Mucosa of stomach (tissue), 1 donor: ENCODE measurements at regions not wholly inside any gene's neighbourhood (a gene's known extent, or its start where the extent isn't known, plus 50 kb on each side); places are given as distances from the start of the nearest gene placed in this dataset.

Source experiments
- H3K27me3 ChIP-seq: one replicate; pipeline ENCODE4 v1.7.0; 2013; ENCODE audit warnings: mild to moderate bottlenecking, low read length; ENCODE audit not compliant: control insufficient read depth, insufficient read depth
- H3K36me3 ChIP-seq: one replicate; pipeline ENCODE4 v1.7.0; 2013; ENCODE audit warnings: low read length; ENCODE audit not compliant: control insufficient read depth, insufficient read depth
- H3K4me1 ChIP-seq: one replicate; pipeline ENCODE4 v1.7.0; 2013; ENCODE audit warnings: mild to moderate bottlenecking, low read length; ENCODE audit not compliant: control insufficient read depth, insufficient read depth
- H3K4me3 ChIP-seq: one replicate; pipeline ENCODE4 v1.7.0; 2013; ENCODE audit warnings: low read length
- H3K9ac ChIP-seq: one replicate; pipeline ENCODE4 v1.7.0; 2013; ENCODE audit warnings: mild to moderate bottlenecking, low read length, moderate library complexity
- H3K9me3 ChIP-seq: one replicate; pipeline ENCODE4 v1.7.0; 2013; ENCODE audit warnings: mild to moderate bottlenecking, low read length, moderate library complexity; ENCODE audit not compliant: control insufficient read depth
- donor health status: Pancreatic carcinoma.

DNA sequence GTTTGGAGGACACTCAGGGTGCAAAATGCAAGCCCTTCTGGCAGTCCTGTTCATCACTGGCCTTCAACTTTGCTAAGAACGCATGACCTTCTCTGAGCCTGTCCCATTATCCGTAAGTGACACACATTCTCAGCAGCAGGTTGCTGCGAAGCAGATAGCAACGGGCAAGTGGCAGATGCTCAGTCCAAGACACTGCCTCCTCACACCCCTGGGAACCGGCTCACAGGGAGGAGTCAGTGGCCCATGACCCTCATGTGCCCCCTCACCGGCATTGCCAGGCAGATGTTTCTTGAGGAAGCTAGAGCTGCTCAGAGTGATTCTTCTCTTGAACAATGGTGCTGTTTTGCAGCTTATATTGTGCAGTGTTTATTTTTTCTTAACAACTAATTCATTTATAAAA, 737.2 kb upstream of the HS6ST1 start:
- no peaks in the 10 kb centered on the region for H3K36me3 ChIP-seq
- H3K9ac ChIP-seq = no peak overlapping the region
- no peaks in the 10 kb centered on the region for H3K4me1 ChIP-seq
- no peaks in the 10 kb centered on the region for H3K9me3 ChIP-seq
- H3K27me3 ChIP-seq = no peaks in the 10 kb centered on the region
- no peak overlapping the region for H3K4me3 ChIP-seq

- Histone ChIP-seq H3K27me3 (no peaks in the 10 kb centered on the region), H3K36me3 (no peaks in the 10 kb centered on the region), H3K4me3 (no peak overlapping the region), H3K9me3 (no peaks in the 10 kb centered on the region), H3K9ac (no peak overlapping the region), H3K4me1 (no peaks in the 10 kb centered on the region)
These were observed 737.8 kb upstream of the HS6ST1 start for GRCh38 chr2:129056309-129056958.

GRCh38 chr2:129056959-129057317, 738.3 kb upstream of the HS6ST1 start:
- H3K4me1 ChIP-seq = no peaks in the 10 kb centered on the region
- H3K27me3 ChIP-seq = no peaks in the 10 kb centered on the region
- H3K9ac ChIP-seq = no peak overlapping the region
- no peak overlapping the region for H3K4me3 ChIP-seq
- no peaks in the 10 kb centered on the region for H3K9me3 ChIP-seq
- no peaks in the 10 kb centered on the region for H3K36me3 ChIP-seq

GRCh38 chr2:129058981-129059380, 740.3 kb upstream of the HS6ST1 start:
- Histone ChIP-seq H3K27me3 (no peaks in the 10 kb centered on the region), H3K9ac (no peak overlapping the region), H3K9me3 (no peaks in the 10 kb centered on the region), H3K36me3 (no peaks in the 10 kb centered on the region), H3K4me3 (no peak overlapping the region), H3K4me1 (no peaks in the 10 kb centered on the region)

- no peak overlapping the region for H3K4me3 ChIP-seq
- no peaks in the 10 kb centered on the region for H3K36me3 ChIP-seq
- H3K9ac ChIP-seq = no peak overlapping the region
- H3K4me1 ChIP-seq = no peaks in the 10 kb centered on the region
- no peaks in the 10 kb centered on the region for H3K27me3 ChIP-seq
- no peaks in the 10 kb centered on the region for H3K9me3 ChIP-seq
These were observed 740.8 kb upstream of the HS6ST1 start for GRCh38 chr2:129059476-129059875.

DNA sequence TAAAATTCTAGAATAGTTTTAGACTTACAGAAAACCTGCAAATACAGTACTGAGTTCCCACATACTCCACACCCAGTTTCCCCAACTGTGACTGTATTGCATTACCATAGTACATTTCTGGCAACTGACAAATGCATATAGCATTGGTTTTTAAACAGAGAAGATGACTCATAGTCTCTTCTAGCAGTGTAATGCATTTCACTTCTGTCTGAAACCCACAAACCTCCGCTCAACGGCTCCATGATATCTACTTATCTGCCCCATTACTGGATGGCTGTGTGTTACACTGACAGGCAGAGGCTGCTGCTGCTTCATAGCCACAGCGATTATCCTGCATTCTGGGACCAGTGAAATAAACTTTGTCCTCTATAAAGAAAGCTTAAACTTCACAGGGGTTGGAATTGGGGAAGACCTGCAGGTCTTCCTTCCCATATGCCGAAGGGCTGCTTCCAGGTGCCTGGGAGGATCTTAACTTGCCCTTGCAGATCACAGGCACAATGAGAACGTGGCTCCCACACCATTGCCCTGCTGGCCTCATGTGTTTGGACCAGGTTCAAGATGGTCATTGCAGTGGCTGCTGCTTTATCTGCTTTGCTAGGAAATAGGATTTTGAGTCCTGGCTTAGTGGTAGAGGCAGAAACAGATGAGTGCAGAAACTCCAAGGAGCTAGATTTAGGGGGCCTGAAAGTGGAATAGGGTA, 742.6 kb upstream of the HS6ST1 start:
- H3K4me1 ChIP-seq = no peaks in the 10 kb centered on the region
- H3K4me3 ChIP-seq = no peak overlapping the region
- no peak overlapping the region for H3K9ac ChIP-seq
- no peaks in the 10 kb centered on the region for H3K36me3 ChIP-seq
- H3K27me3 ChIP-seq = no peaks in the 10 kb centered on the region
- no peaks in the 10 kb centered on the region for H3K9me3 ChIP-seq

GRCh38 chr2:129061769-129062121, 743.1 kb upstream of the HS6ST1 start:
- Histone ChIP-seq H3K4me1 (no peaks in the 10 kb centered on the region), H3K9me3 (no peaks in the 10 kb centered on the region), H3K9ac (no peak overlapping the region), H3K36me3 (no peaks in the 10 kb centered on the region), H3K27me3 (no peaks in the 10 kb centered on the region), H3K4me3 (no peak overlapping the region)

GRCh38 chr2:129062146-129062912, 743.7 kb upstream of the HS6ST1 start:
- no peak overlapping the region for H3K9ac ChIP-seq
- no peaks in the 10 kb centered on the region for H3K36me3 ChIP-seq

GRCh38 chr2:129067070-129067469, 748.4 kb upstream of the HS6ST1 start:
- Histone ChIP-seq H3K36me3 (no peaks in the 10 kb centered on the region), H3K9ac (no peak overlapping the region), H3K9me3 (no peaks in the 10 kb centered on the region), H3K4me1 (peaks cover 17% of the 10 kb centered on the region), H3K27me3 (no peaks in the 10 kb centered on the region), H3K4me3 (no peak overlapping the region)

More at GRCh38 chr2:129062146-129062912, 743.7 kb upstream of the HS6ST1 start:
- Histone ChIP-seq H3K4me1 (no peaks in the 10 kb centered on the region), H3K27me3 (no peaks in the 10 kb centered on the region), H3K9me3 (no peaks in the 10 kb centered on the region), H3K4me3 (no peak overlapping the region)

DNA sequence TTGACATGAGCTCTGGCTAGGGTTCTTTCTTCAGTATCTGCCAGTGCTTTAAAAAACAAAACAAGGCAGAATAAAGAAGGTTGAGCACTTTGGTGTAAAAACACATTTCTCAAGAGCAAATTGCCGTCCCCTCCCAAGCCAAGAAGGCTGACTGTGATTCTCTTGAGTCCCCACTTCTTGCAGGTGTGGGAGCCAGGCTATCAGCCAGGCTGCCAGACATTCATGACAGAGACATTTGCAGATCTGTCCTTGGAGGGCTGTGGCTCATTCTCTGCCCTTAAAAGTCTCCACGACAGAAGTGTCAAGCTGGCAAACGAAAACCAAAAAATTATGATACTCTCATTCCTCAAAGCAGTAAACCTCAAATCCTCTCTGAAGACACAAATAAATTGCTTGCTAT, 749.3 kb upstream of the HS6ST1 start:
- no peak overlapping the region for H3K9ac ChIP-seq
- H3K27me3 ChIP-seq = no peaks in the 10 kb centered on the region
- no peaks in the 10 kb centered on the region for H3K36me3 ChIP-seq
- no peak overlapping the region for H3K4me3 ChIP-seq
- no peaks in the 10 kb centered on the region for H3K9me3 ChIP-seq
- peaks cover 17% of the 10 kb centered on the region for H3K4me1 ChIP-seq

GRCh38 chr2:129068543-129068942, 749.9 kb upstream of the HS6ST1 start:
- H3K9ac ChIP-seq = no peak overlapping the region
- H3K4me3 ChIP-seq = no peak overlapping the region
- H3K9me3 ChIP-seq = no peaks in the 10 kb centered on the region
- H3K4me1 ChIP-seq = peaks cover 17% of the 10 kb centered on the region
- H3K36me3 ChIP-seq = no peaks in the 10 kb centered on the region
- no peaks in the 10 kb centered on the region for H3K27me3 ChIP-seq

GRCh38 chr2:129069875-129070594, 751.4 kb upstream of the HS6ST1 start:
- Histone ChIP-seq H3K27me3 (no peaks in the 10 kb centered on the region), H3K4me3 (peak overlapping the region; percentile 6), H3K9me3 (no peaks in the 10 kb centered on the region), H3K36me3 (no peaks in the 10 kb centered on the region), H3K9ac (no peak overlapping the region), H3K4me1 (peaks cover 17% of the 10 kb centered on the region)
